ENCODE measurements at regions not wholly inside any gene's neighbourhood (a gene's known extent, or its start where the extent isn't known, plus 50 kb on each side); places are given as distances from the start of the nearest gene placed in this dataset.

GRCh38 chr6:140385679-140386078, 1011.2 kb upstream of the CITED2 start:
- H4K20me1 ChIP-seq (replicated peaks; ENCODE audit: control insufficient read depth, insufficient read depth, low read length) = no peaks in the 10 kb centered on the region
- intact Hi-C loops (cut with micrococcal nuclease) (no loop called here), in situ Hi-C loops (cut with MboI) (no loop called here)
- ChIA-PET POLR2A (no interaction called here), CTCF (ENCODE audit: low intra/inter-chr PET ratio) (no interaction called here)
- no peak overlapping the region for H3K4me2 ChIP-seq (ENCODE audit: insufficient read depth, low read length)
- FAIRE-seq = no peak
- no peak overlapping the region for H3K27ac ChIP-seq (ENCODE audit: extremely low read depth, low read depth, low read length)
- H3K9ac ChIP-seq (ENCODE audit: insufficient read depth in 1 of 2, low read depth in 2 of 2, low read length in 2 of 2) = no peak overlapping the region
- H3K27me3 ChIP-seq (ENCODE audit: control insufficient read depth in 2 of 2, insufficient read depth in 2 of 2, low read length in 2 of 2) = no peaks in the 10 kb centered on the region
- no peaks in the 10 kb centered on the region for H3K4me1 ChIP-seq (replicated peaks in 1 of 2; ENCODE audit: control insufficient read depth in 2 of 2, insufficient read depth in 2 of 2, low read length in 2 of 2)
- H3K9me1 ChIP-seq (ENCODE audit: control insufficient read depth, insufficient read depth, low read length) = no peaks in the 10 kb centered on the region
- ATAC-seq = no peak
- WGBS (ENCODE audit: insufficient coverage, low coverage, missing lambda C conversion rate) = 77% methylated on average over 3 of the region's 3 CpGs
- no peaks in the 10 kb centered on the region; the same call in 1 of the 2 replicates for H3K9me3 ChIP-seq (replicated peaks; ENCODE audit: control insufficient read depth, insufficient read depth, low read depth, low read length)
- no peaks in the 10 kb centered on the region for H3K36me3 ChIP-seq (ENCODE audit: control insufficient read depth, insufficient read depth, low read length)
- BruUV-seq (replicated peaks) = no TSS peak
- no peak overlapping the region for H3K4me3 ChIP-seq
- DNase-seq (ENCODE audit: extremely low read depth in 1 of 4, low spot score in 3 of 4) = no peak
- no peaks in the 10 kb centered on the region for H3K79me2 ChIP-seq (ENCODE audit: control insufficient read depth, insufficient read depth, low read length)
- TF ChIP-seq MAFF (IDR thresholded peaks at IDR 0.05; ENCODE audit: low read length) (no peak), POLR2AphosphoS2 (IDR thresholded peaks at IDR 0.05; ENCODE audit: low read length) (no peak)
- H2AFZ ChIP-seq (ENCODE audit: low read depth, low read length) = no peak overlapping the region

- FAIRE-seq (no peak), DNase-seq (ENCODE audit: extremely low read depth in 1 of 4, low spot score in 3 of 4) (no peak), ATAC-seq (no peak)
- POLR2A ChIA-PET = no interaction called here
- no peak overlapping the region for H3K27ac ChIP-seq (ENCODE audit: extremely low read depth, low read depth, low read length)
- TF ChIP-seq ZNF740 (CRISPR knock-in tag; IDR thresholded peaks at IDR 0.05) (no peak), ZNF740 (tag; IDR thresholded peaks at IDR 0.05) (no peak), MIER1 (IDR thresholded peaks at IDR 0.05; ENCODE audit: low read depth) (no peak), ZFPM2 (CRISPR knock-in tag; IDR thresholded peaks at IDR 0.05) (no peak)
- in situ Hi-C loops (cut with MboI) (no loop called here), intact Hi-C loops (cut with micrococcal nuclease) (no loop called here)
- no peak overlapping the region for H3K4me3 ChIP-seq
- CTCF ChIA-PET (ENCODE audit: low intra/inter-chr PET ratio) = no interaction called here
- no peaks in the 10 kb centered on the region for H3K36me3 ChIP-seq (ENCODE audit: control insufficient read depth, insufficient read depth, low read length)
- no peaks in the 10 kb centered on the region for H3K4me1 ChIP-seq (replicated peaks in 1 of 2; ENCODE audit: control insufficient read depth in 2 of 2, insufficient read depth in 2 of 2, low read length in 2 of 2)
- no peak overlapping the region for H3K4me2 ChIP-seq (ENCODE audit: insufficient read depth, low read length)
- no TSS peak for BruUV-seq (replicated peaks)
- no peaks in the 10 kb centered on the region for H3K9me1 ChIP-seq (ENCODE audit: control insufficient read depth, insufficient read depth, low read length)
- H3K9me3 ChIP-seq (replicated peaks; ENCODE audit: control insufficient read depth, insufficient read depth, low read depth, low read length) = no peaks in the 10 kb centered on the region; the same call in 1 of the 2 replicates
- no peaks in the 10 kb centered on the region for H4K20me1 ChIP-seq (replicated peaks; ENCODE audit: control insufficient read depth, insufficient read depth, low read length)
- 75% methylated on average over 2 of the region's 2 CpGs for WGBS (ENCODE audit: insufficient coverage, low coverage, missing lambda C conversion rate)
- no peak overlapping the region for H3K9ac ChIP-seq (ENCODE audit: insufficient read depth in 1 of 2, low read depth in 2 of 2, low read length in 2 of 2)
- H3K27me3 ChIP-seq (ENCODE audit: control insufficient read depth in 2 of 2, insufficient read depth in 2 of 2, low read length in 2 of 2) = no peaks in the 10 kb centered on the region
- H2AFZ ChIP-seq (ENCODE audit: low read depth, low read length) = no peak overlapping the region
- H3K79me2 ChIP-seq (ENCODE audit: control insufficient read depth, insufficient read depth, low read length) = no peaks in the 10 kb centered on the region
These were observed 1007.9 kb upstream of the CITED2 start for GRCh38 chr6:140382355-140382754.

All from K562 (cell line).